Keratinocyte (primary cell): ENCODE measurements at regions not wholly inside any gene's neighbourhood (a gene's known extent, or its start where the extent isn't known, plus 50 kb on each side); places are given as distances from the start of the nearest gene placed in this dataset.

Experiments
- DNase-seq: peaks from one replicate; pipeline ENCODE4 v3.0.0-alpha.2; 2011; ENCODE audit warnings: low read depth, missing footprints, low spot score
- FAIRE-seq: peaks from 2 replicates; lab custom pipeline; 2011; peaks lifted over from hg19 to GRCh38; lab: Jason Lieb, UNC
- H2AFZ ChIP-seq: 2 replicates; pipeline ENCODE4 v1.6.0; 2012; ENCODE audit warnings: low read length, control low read depth, inconsistent platforms; ENCODE audit not compliant: control insufficient read depth
- H3K27ac ChIP-seq: 2 replicates; pipeline ENCODE4 v1.5.1; 2011; ENCODE audit warnings: low read length; ENCODE audit not compliant: control insufficient read depth, insufficient read depth
- H3K27me3 ChIP-seq: 3 replicates; pipeline ENCODE4 v1.6.0; 2011; ENCODE audit warnings: low read length; ENCODE audit not compliant: control insufficient read depth, insufficient read depth; ENCODE audit errors: extremely low read depth
- H3K36me3 ChIP-seq, 2 experiments: 2 replicates in 1 of 2; 3 replicates in 1 of 2; pipeline ENCODE4 v1.5.1; 2011; ENCODE audit warnings: low read length in 2 of 2, mild to moderate bottlenecking in 1 of 2; ENCODE audit not compliant: control insufficient read depth in 2 of 2, insufficient read depth in 2 of 2; ENCODE audit errors: extremely low read depth in 1 of 2
- H3K4me1 ChIP-seq: 3 replicates; pipeline ENCODE4 v1.5.1; 2011; ENCODE audit warnings: low read length; ENCODE audit not compliant: control insufficient read depth, insufficient read depth; ENCODE audit errors: extremely low read depth
- H3K4me2 ChIP-seq: 3 replicates; pipeline ENCODE4 v1.6.0; 2011; ENCODE audit warnings: low read depth, low read length; ENCODE audit not compliant: control insufficient read depth, insufficient read depth; ENCODE audit errors: extremely low read depth
- H3K4me3 ChIP-seq, 3 experiments: fragments of 200-600 bp in 1 of 3; sonication (generic) in 1 of 3; 2 replicates in 2 of 3; 3 replicates in 1 of 3; pipeline ENCODE4 v1.5.1; 2011 to 2016; ENCODE audit warnings: low read length in 3 of 3, mild to moderate bottlenecking in 3 of 3, control low read depth in 2 of 3, inconsistent platforms in 1 of 3, low read depth in 1 of 3, mixed read lengths in 1 of 3, mixed run types in 1 of 3, moderate library complexity in 1 of 3; ENCODE audit not compliant: control insufficient read depth in 2 of 3, insufficient read depth in 2 of 3; ENCODE audit errors: extremely low read depth in 1 of 3
- H3K79me2 ChIP-seq: 2 replicates; pipeline ENCODE4 v1.6.0; 2012; ENCODE audit warnings: low read length; ENCODE audit not compliant: control insufficient read depth, insufficient read depth
- H3K9ac ChIP-seq: 3 replicates; pipeline ENCODE4 v1.6.0; 2011; ENCODE audit warnings: low read length; ENCODE audit not compliant: control insufficient read depth, insufficient read depth; ENCODE audit errors: extremely low read depth
- H3K9me1 ChIP-seq: 3 replicates; pipeline ENCODE4 v1.6.0; 2011; ENCODE audit warnings: low read length; ENCODE audit not compliant: control insufficient read depth, insufficient read depth; ENCODE audit errors: extremely low read depth
- H3K9me3 ChIP-seq: 2 replicates; pipeline ENCODE4 v1.5.1; 2012; ENCODE audit warnings: low read depth, low read length; ENCODE audit not compliant: control insufficient read depth
- H4K20me1 ChIP-seq: 3 replicates; pipeline ENCODE4 v1.6.0; 2011; ENCODE audit warnings: low read length; ENCODE audit not compliant: control insufficient read depth, insufficient read depth; ENCODE audit errors: extremely low read depth
- EZH2 ChIP-seq: IDR thresholded peaks from one replicate; pipeline ENCODE4 v1.6.1; 2012; ENCODE audit warnings: inconsistent platforms, mild to moderate bottlenecking, low read length, moderate library complexity
- dilution Hi-C: fragments of 300-500 bp; cut with MboI; formaldehyde crosslinking; loops from one replicate; pipeline ENCODE4 v1.7.0; 2020; ENCODE audit warnings: low sequenced_read_pairs; ENCODE audit not compliant: extremely low pct_ligation_motif_present
- TF ChIP-seq, protein P1 (sequence below), 3 experiments: IDR thresholded peaks in 1 of 3; conservative IDR thresholded peaks in 1 of 3; optimal IDR thresholded peaks in 1 of 3; 2 replicates in 2 of 3; 3 replicates in 1 of 3; pipeline versions ENCODE3 to v1.5.1; 2011; ENCODE audit warnings: low read length in 3 of 3, mild to moderate bottlenecking in 3 of 3, moderate library complexity in 2 of 3, control low read depth in 1 of 3, inconsistent platforms in 1 of 3; ENCODE audit not compliant: insufficient read depth in 2 of 3; ENCODE audit errors: extremely low read depth in 1 of 3

DNA sequence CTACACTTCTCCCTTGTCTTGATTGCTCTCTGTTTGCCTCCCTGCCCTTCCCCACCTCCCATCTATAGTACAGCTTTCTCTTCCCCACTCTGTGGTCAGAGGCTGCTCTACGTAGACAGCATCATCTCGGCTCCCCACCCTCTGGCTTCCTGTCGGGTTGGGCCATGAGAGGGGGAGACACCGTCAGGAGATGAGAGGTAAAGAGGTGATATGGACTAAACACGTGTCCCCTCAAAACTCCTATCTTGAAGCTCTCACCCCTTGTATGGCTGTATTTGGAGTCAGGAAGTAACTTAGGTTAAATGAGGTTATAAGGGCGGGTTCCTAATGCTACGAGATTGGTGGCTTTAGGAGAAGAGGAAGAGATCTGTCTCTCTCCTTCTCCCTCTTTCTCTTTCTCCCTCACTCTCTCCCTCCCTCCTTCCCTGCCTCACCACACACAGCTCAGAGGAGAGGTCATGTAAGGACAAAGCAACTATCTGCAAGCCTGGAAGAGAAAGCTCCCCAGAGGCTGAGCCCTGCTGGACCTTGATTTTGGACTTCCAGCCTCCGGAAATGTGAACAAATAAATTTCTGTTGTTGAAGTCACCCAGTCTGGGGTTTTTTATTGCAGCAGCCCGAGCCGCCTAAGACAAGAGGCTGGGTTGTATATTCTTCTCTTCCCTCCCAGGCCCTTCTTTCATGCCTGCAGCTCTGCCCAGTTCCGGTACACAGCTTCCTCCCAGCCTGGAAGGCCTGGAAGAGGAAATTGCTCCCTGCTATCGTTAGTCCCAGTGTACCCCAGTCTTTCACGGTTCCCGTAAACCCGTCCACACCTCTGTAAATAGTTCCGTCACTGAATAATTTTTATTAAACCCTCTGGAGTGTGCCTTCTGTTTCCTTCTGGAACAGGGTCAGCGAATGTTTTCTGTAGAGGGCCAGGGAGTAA is 138.0 kb downstream of the AKAIN1 start:
- no peaks in the 10 kb centered on the region for H3K27me3 ChIP-seq
- no peaks in the 10 kb centered on the region for H3K79me2 ChIP-seq
- H3K9me3 ChIP-seq: no peaks in the 10 kb centered on the region
- no peak overlapping the region for H2AFZ ChIP-seq
- no peaks in the 10 kb centered on the region for H3K9me1 ChIP-seq
- H3K4me2 ChIP-seq: no peak overlapping the region
- no peak for TF ChIP-seq EZH2
- H3K4me3 ChIP-seq: no peak overlapping the region
- no peaks in the 10 kb centered on the region for H3K4me1 ChIP-seq
- no peaks in the 10 kb centered on the region for H4K20me1 ChIP-seq
- no peaks in the 10 kb centered on the region for H3K36me3 ChIP-seq
- dilution Hi-C loops: no loop called here
- FAIRE-seq (no peak), DNase-seq (no peak)
- no peak overlapping the region for H3K27ac ChIP-seq
- no peak overlapping the region for H3K9ac ChIP-seq

- Histone ChIP-seq H3K4me1 (no peaks in the 10 kb centered on the region), H3K9me1 (no peaks in the 10 kb centered on the region), H3K4me2 (no peak overlapping the region), H3K9ac (no peak overlapping the region), H3K79me2 (no peaks in the 10 kb centered on the region), H3K27me3 (no peaks in the 10 kb centered on the region), H4K20me1 (no peaks in the 10 kb centered on the region), H3K9me3 (no peaks in the 10 kb centered on the region), H3K4me3 (no peak overlapping the region), H3K36me3 (no peaks in the 10 kb centered on the region), H3K27ac (no peak overlapping the region), H2AFZ (no peak overlapping the region)
- TF ChIP-seq EZH2: no peak
- TF ChIP-seq, protein P1, sequence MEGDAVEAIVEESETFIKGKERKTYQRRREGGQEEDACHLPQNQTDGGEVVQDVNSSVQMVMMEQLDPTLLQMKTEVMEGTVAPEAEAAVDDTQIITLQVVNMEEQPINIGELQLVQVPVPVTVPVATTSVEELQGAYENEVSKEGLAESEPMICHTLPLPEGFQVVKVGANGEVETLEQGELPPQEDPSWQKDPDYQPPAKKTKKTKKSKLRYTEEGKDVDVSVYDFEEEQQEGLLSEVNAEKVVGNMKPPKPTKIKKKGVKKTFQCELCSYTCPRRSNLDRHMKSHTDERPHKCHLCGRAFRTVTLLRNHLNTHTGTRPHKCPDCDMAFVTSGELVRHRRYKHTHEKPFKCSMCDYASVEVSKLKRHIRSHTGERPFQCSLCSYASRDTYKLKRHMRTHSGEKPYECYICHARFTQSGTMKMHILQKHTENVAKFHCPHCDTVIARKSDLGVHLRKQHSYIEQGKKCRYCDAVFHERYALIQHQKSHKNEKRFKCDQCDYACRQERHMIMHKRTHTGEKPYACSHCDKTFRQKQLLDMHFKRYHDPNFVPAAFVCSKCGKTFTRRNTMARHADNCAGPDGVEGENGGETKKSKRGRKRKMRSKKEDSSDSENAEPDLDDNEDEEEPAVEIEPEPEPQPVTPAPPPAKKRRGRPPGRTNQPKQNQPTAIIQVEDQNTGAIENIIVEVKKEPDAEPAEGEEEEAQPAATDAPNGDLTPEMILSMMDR (optimal IDR thresholded peaks at IDR 0.05 in 1 of 3, IDR thresholded peaks at IDR 0.05 in 1 of 3, conservative IDR thresholded peaks at IDR 0.05 in 1 of 3; ENCODE audit: extremely low read depth in 1 of 3, insufficient read depth in 2 of 3, low read length in 3 of 3): peak; percentile 65 to 77 (median 67)
- dilution Hi-C loops: no loop called here
- FAIRE-seq (peak; percentile 20), DNase-seq (peak; percentile 9)
These were observed 139.4 kb downstream of the AKAIN1 start for GRCh38 chr18:5057386-5058348.
